Stomach (tissue), 8 donors: ENCODE measurements at regions not wholly inside any gene's neighbourhood (a gene's known extent, or its start where the extent isn't known, plus 50 kb on each side); places are given as distances from the start of the nearest gene placed in this dataset.

Source experiments
- DNase-seq, 2 donors: peaks; one replicate each; pipeline versions ENCODE4 v3.0.0 to v3.0.0-alpha.2; 2013 to 2019
- H3K27ac ChIP-seq, 5 donors: fragments of 200-600 bp in 4 of 5; sonication (generic) in 4 of 5; one replicate each; pipeline ENCODE4 v1.5.1; 2013 to 2019; ENCODE audit warnings: mild to moderate bottlenecking in 1 of 5, moderate library complexity in 1 of 5
- H3K27me3 ChIP-seq, 3 donors: fragments of 200-600 bp; sonication (generic); one replicate each; pipeline ENCODE4 v1.5.1; 2017 to 2019; ENCODE audit warnings: mixed run types in 1 of 3
- H3K36me3 ChIP-seq, 4 donors: fragments of 200-600 bp; sonication (generic); 1 replicate in 3 of 4; 2 replicates in 1 of 4; pipeline ENCODE4 v1.5.1; 2016 to 2019
- H3K4me1 ChIP-seq, 4 donors: fragments of 200-600 bp; sonication (generic); one replicate each; pipeline ENCODE4 v1.5.1; 2016 to 2019
- H3K4me3 ChIP-seq, 4 donors: fragments of 200-600 bp; sonication (generic) in 3 of 4; one replicate each; pipeline ENCODE4 v1.5.1; 2016 to 2019; ENCODE audit warnings: mild to moderate bottlenecking in 1 of 4
- H3K9me3 ChIP-seq, 4 donors: fragments of 200-600 bp; sonication (generic); one replicate each; pipeline ENCODE4 v1.5.1; 2016 to 2019
- EP300 ChIP-seq: sonication (generic); formaldehyde crosslinking; IDR thresholded peaks from one replicate; pipeline ENCODE4 v1.6.1; 2017; ENCODE audit warnings: antibody characterized with exemption
- POLR2A ChIP-seq, 4 donors: fragments of 450-650 bp; IDR thresholded peaks; one replicate each; pipeline ENCODE4 v1.6.1; 2016; ENCODE audit warnings: antibody characterized with exemption in 4 of 4, control low read depth in 2 of 4, mild to moderate bottlenecking in 1 of 4, moderate library complexity in 1 of 4
- POLR2AphosphoS5 ChIP-seq, 3 donors: sonication (generic); formaldehyde crosslinking; IDR thresholded peaks; one replicate each; pipeline ENCODE4 v1.6.1; 2016; ENCODE audit warnings: antibody characterized with exemption in 3 of 3
- WGBS, 5 donors: extraction: QIAGEN DNeasy Blood & Tissue Kit in 3 of 5; methylation state at CpG; one replicate each; pipeline versions ENCODE4 v1.1.5 to v1.1.7; 2013 to 2018; 5-methylcytosine and 5-hydroxymethylcytosine counted together
- intact Hi-C: fragments of 100-400 bp; cut with DNase I; formaldehyde crosslinking; loops from one replicate; pipeline ENCODE4 v1.15.1; 2023; ENCODE audit warnings: low total_unique reads
- TF ChIP-seq, protein P1 (sequence below), 7 experiments: fragments of 450-650 bp in 4 of 7; fragments of 200-600 bp in 3 of 7; sonication (generic) in 3 of 7; IDR thresholded peaks; one replicate each; pipeline ENCODE4 v1.5.1; 2016 to 2019; ENCODE audit warnings: antibody characterized with exemption in 7 of 7, control low read depth in 2 of 7, mild to moderate bottlenecking in 1 of 7
- donor health status: healthy with polysubstance abuse.
- donor health status: Bipolar disorder and iron deficiency.
- donor health status: healthy.

DNA sequence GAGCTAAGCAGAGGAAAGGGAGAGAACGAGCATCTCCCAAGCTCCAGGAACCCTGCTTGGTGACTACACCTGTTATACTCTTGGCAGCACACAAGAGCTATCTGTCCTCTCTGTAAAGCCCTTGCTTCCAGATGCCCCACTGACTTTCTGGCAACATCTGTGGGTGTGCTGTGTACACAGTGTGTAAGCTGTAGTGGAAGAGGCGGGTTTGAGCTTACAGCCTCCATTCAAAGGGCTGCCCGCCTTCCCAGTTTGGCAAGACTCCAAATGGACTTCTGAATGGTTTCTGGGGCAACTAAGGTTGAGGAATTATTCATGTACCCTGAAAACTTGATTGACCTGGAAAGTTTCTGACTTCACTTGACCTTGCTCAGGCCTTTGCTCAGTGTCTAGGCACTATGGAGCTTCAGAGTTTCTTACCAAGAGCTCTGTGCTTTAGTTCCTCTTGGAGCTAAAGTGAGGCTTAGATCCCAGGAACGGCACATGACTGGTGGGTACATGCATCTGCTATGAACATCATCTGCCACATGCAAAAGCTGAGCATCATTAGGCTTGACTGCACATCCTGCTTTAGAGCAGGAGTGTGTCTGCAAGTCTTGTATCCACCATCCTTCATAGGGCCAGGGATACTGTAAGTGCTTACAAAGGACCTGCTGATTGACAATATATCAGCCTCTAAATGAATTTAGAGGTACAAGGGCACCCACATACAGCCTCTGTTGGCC is 290.9 kb upstream of the SIX2 start:
- Histone ChIP-seq H3K4me1 (no peaks in the 10 kb centered on the region), H3K4me3 (no peak overlapping the region), H3K27ac (no peak overlapping the region), H3K9me3 (no peaks in the 10 kb centered on the region), H3K36me3 (no peaks in the 10 kb centered on the region), H3K27me3 (no peaks in the 10 kb centered on the region)
- TF ChIP-seq EP300 (no peak), POLR2AphosphoS5 (IDR thresholded peaks at IDR 0.05) (no peak), POLR2A (IDR thresholded peaks at IDR 0.05) (no peak)
- TF ChIP-seq, protein P1, sequence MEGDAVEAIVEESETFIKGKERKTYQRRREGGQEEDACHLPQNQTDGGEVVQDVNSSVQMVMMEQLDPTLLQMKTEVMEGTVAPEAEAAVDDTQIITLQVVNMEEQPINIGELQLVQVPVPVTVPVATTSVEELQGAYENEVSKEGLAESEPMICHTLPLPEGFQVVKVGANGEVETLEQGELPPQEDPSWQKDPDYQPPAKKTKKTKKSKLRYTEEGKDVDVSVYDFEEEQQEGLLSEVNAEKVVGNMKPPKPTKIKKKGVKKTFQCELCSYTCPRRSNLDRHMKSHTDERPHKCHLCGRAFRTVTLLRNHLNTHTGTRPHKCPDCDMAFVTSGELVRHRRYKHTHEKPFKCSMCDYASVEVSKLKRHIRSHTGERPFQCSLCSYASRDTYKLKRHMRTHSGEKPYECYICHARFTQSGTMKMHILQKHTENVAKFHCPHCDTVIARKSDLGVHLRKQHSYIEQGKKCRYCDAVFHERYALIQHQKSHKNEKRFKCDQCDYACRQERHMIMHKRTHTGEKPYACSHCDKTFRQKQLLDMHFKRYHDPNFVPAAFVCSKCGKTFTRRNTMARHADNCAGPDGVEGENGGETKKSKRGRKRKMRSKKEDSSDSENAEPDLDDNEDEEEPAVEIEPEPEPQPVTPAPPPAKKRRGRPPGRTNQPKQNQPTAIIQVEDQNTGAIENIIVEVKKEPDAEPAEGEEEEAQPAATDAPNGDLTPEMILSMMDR (IDR thresholded peaks at IDR 0.05): no peak
- WGBS, 5 donors: 40 to 67% (median 48%) methylated on average over 3 to 4 of the region's 4 CpGs
- peak; percentile 73 to 76 for DNase-seq
- intact Hi-C loops: no loop called here

DNA sequence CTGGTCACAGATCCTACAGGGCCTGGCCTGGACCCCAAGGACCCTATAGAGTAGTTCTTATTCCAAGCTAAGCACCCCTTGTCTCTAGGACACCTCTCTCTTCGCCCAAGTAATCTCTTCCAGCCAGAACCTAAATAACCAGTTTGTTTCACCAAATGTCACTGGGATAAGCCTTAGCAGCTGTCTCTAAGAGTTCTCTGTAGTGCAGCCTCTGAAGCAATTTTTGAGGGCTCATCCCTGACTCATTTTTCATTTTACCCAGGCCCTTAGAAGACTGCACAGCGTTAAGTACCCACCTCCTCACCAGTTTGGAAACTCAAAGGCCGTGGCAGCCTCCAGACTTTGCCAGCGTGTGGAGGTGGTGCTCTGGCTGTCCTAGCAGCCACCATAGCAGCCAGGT is 290.1 kb upstream of the SIX2 start:
- Histone ChIP-seq H3K4me3 (no peak overlapping the region), H3K4me1 (no peaks in the 10 kb centered on the region), H3K27ac (no peak overlapping the region), H3K27me3 (no peaks in the 10 kb centered on the region), H3K36me3 (no peaks in the 10 kb centered on the region), H3K9me3 (no peaks in the 10 kb centered on the region)
- 82 to 87% (median 84%) methylated on average over 4 of the region's 4 CpGs for WGBS, 5 donors
- intact Hi-C loops: no loop called here
- TF ChIP-seq POLR2A (IDR thresholded peaks at IDR 0.05): no peak
- TF ChIP-seq, protein P1 (IDR thresholded peaks at IDR 0.05): no peak
- TF ChIP-seq POLR2AphosphoS5 (IDR thresholded peaks at IDR 0.05): no peak
- no peak for TF ChIP-seq EP300
- DNase-seq: no peak

DNA sequence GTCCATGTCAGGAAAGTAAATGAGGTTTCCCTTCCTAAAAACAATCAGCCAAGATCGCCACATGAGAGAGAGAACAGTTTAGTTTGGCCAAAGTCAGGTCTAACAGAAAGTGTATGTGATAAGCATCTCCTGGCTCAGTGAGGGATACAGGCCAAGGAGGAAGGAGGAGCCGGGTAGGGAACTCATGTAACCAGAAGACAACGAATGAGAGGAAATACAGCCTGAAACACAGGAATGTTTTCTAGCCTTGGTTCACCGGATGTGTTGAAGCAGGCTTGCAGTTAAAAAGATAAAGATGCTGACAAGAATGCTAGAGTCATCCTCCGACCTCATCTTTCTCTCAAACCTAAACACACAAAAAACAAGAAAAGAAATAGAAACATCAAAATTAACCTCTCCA is 283.9 kb upstream of the SIX2 start:
- no peak for DNase-seq

DNA sequence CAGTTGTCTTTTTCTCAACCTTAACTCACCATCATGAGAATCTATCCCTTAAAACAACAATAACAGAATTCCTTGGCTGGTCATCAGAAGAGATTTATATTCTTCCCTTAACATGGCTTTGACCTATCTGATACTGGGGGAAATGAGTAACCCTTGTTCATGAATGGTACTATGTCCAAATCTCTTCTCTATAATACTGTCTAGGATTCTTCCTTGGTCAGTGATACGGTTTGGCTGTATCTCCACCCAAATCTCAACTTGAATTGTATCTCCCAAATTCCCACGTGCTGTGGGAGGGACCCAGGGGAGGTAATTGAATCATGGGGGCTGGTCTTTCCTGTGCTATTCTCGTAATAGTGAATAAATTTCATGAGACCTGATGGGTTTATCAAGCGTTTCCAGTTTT is 282.0 kb upstream of the SIX2 start:
- Histone ChIP-seq H3K27me3 (no peaks in the 10 kb centered on the region), H3K27ac (no peak overlapping the region), H3K9me3 (no peaks in the 10 kb centered on the region), H3K4me1 (no peaks in the 10 kb centered on the region), H3K36me3 (no peaks in the 10 kb centered on the region), H3K4me3 (no peak overlapping the region)
- TF ChIP-seq POLR2A (IDR thresholded peaks at IDR 0.05) (no peak), EP300 (no peak), POLR2AphosphoS5 (IDR thresholded peaks at IDR 0.05) (no peak)
- TF ChIP-seq, protein P1 (IDR thresholded peaks at IDR 0.05): no peak
- DNase-seq: no peak
- intact Hi-C loops: no loop called here
- 76 to 82% (median 79%) methylated on average over 4 of the region's 4 CpGs for WGBS, 5 donors

More for the DNA sequence above, 283.9 kb upstream of the SIX2 start:
- intact Hi-C loops: no loop called here
- Histone ChIP-seq H3K4me3 (no peak overlapping the region), H3K4me1 (no peaks in the 10 kb centered on the region), H3K27ac (no peak overlapping the region), H3K27me3 (no peaks in the 10 kb centered on the region), H3K36me3 (no peaks in the 10 kb centered on the region), H3K9me3 (no peaks in the 10 kb centered on the region)
- TF ChIP-seq POLR2A (IDR thresholded peaks at IDR 0.05) (no peak), EP300 (no peak), POLR2AphosphoS5 (IDR thresholded peaks at IDR 0.05) (no peak)
- TF ChIP-seq, protein P1 (IDR thresholded peaks at IDR 0.05): no peak
- WGBS, 5 donors: 42 to 51% (median 49%) methylated on average over 5 of the region's 5 CpGs
